HL-60 (cell line): ENCODE measurements at regions not wholly inside any gene's neighbourhood (a gene's known extent, or its start where the extent isn't known, plus 50 kb on each side); places are given as distances from the start of the nearest gene placed in this dataset.

Experiments used
- POLR2AphosphoS5 ChIP-seq: IDR thresholded peaks from 2 replicates; pipeline ENCODE4 v1.6.1; 2012; ENCODE audit warnings: low read depth
- TF ChIP-seq, protein P1 (sequence below): IDR thresholded peaks from one replicate; pipeline ENCODE4 v1.5.1; 2011; ENCODE audit warnings: low read length, control low read depth, inconsistent platforms; ENCODE audit not compliant: insufficient read depth

DNA sequence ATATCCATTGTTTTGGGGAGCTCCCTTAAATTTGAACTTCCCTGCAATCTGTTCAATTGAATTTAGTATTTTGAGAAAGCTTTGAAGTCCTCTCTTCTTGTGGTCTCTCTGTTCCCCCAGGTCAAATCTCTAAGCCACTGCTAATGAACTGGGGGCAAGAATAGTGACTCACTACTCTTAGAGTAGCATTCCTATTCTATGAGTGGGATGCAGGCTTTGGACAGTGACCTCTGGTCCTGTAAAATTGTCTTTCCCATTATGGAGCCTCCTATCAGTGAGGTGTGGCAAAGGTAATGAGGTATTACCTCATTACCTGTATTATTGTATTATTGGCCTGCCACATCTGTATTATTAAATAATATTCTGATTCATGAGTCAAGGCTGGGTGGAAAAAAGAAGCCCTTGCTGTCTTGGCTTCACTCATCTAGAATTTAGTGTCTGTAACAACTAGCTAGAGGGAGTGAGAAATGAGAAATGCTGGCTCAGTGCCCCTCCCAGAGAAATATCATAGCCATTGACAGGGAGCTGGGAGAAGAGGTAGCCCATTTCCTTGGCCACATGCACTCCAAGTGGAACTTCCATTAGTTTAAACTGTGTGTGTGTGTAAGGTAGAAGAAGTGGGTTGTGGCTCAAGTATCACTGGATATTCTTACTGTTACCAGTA is 393.9 kb upstream of the CTSO start:
- TF ChIP-seq, protein P1, sequence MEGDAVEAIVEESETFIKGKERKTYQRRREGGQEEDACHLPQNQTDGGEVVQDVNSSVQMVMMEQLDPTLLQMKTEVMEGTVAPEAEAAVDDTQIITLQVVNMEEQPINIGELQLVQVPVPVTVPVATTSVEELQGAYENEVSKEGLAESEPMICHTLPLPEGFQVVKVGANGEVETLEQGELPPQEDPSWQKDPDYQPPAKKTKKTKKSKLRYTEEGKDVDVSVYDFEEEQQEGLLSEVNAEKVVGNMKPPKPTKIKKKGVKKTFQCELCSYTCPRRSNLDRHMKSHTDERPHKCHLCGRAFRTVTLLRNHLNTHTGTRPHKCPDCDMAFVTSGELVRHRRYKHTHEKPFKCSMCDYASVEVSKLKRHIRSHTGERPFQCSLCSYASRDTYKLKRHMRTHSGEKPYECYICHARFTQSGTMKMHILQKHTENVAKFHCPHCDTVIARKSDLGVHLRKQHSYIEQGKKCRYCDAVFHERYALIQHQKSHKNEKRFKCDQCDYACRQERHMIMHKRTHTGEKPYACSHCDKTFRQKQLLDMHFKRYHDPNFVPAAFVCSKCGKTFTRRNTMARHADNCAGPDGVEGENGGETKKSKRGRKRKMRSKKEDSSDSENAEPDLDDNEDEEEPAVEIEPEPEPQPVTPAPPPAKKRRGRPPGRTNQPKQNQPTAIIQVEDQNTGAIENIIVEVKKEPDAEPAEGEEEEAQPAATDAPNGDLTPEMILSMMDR, result no peak
- no peak for TF ChIP-seq POLR2AphosphoS5
